HUES48 (cell line): ENCODE measurements at regions not wholly inside any gene's neighbourhood (a gene's known extent, or its start where the extent isn't known, plus 50 kb on each side); places are given as distances from the start of the nearest gene placed in this dataset.

Source experiments
- H3K27ac ChIP-seq: one replicate; pipeline ENCODE4 v1.7.0; 2013; ENCODE audit warnings: low read depth, low read length, inconsistent platforms
- H3K27me3 ChIP-seq: 2 replicates; pipeline ENCODE4 v1.6.1; 2013; ENCODE audit warnings: mild to moderate bottlenecking, low read length; ENCODE audit not compliant: control insufficient read depth, insufficient read depth
- H3K36me3 ChIP-seq: 2 replicates; pipeline ENCODE4 v1.6.1; 2013; ENCODE audit warnings: low read length; ENCODE audit not compliant: control insufficient read depth, insufficient read depth
- H3K4me1 ChIP-seq: 2 replicates; pipeline ENCODE4 v1.6.1; 2013; ENCODE audit warnings: mild to moderate bottlenecking, low read length; ENCODE audit not compliant: control insufficient read depth, insufficient read depth
- H3K4me3 ChIP-seq: 2 replicates; pipeline ENCODE4 v1.5.1; 2013; ENCODE audit warnings: mild to moderate bottlenecking, low read depth, low read length
- H3K9ac ChIP-seq: 2 replicates; pipeline ENCODE4 v1.6.1; 2013; ENCODE audit warnings: mild to moderate bottlenecking, low read depth, low read length, moderate library complexity
- H3K9me3 ChIP-seq: 2 replicates; pipeline ENCODE4 v1.6.1; 2013; ENCODE audit warnings: low read length; ENCODE audit not compliant: control insufficient read depth, insufficient read depth

GRCh38 chr2:161085149-161085548 is 75.1 kb upstream of the TANK start:
- Histone ChIP-seq H3K27ac (no peak overlapping the region), H3K9ac (no peak overlapping the region), H3K4me3 (no peak overlapping the region), H3K9me3 (no peaks in the 10 kb centered on the region), H3K4me1 (no peaks in the 10 kb centered on the region), H3K36me3 (no peaks in the 10 kb centered on the region), H3K27me3 (no peaks in the 10 kb centered on the region)

- no peak overlapping the region for H3K27ac ChIP-seq
- no peak overlapping the region for H3K4me3 ChIP-seq
- no peaks in the 10 kb centered on the region for H3K36me3 ChIP-seq
- H3K9ac ChIP-seq, result no peak overlapping the region
- H3K4me1 ChIP-seq, result no peaks in the 10 kb centered on the region
- no peaks in the 10 kb centered on the region for H3K27me3 ChIP-seq
- H3K9me3 ChIP-seq, result no peaks in the 10 kb centered on the region
Measured at GRCh38 chr2:161088658-161089350, 71.4 kb upstream of the TANK start.

- H3K27ac ChIP-seq, result no peak overlapping the region
- H3K27me3 ChIP-seq, result no peaks in the 10 kb centered on the region
- no peak overlapping the region for H3K4me3 ChIP-seq
- H3K36me3 ChIP-seq, result no peaks in the 10 kb centered on the region
- H3K4me1 ChIP-seq, result no peaks in the 10 kb centered on the region
- H3K9me3 ChIP-seq, result no peaks in the 10 kb centered on the region
- no peak overlapping the region for H3K9ac ChIP-seq
Measured at GRCh38 chr2:161090411-161090810, 69.8 kb upstream of the TANK start.

- Histone ChIP-seq H3K27me3 (no peaks in the 10 kb centered on the region), H3K4me3 (no peak overlapping the region), H3K36me3 (no peaks in the 10 kb centered on the region), H3K9me3 (no peaks in the 10 kb centered on the region), H3K4me1 (no peaks in the 10 kb centered on the region), H3K27ac (no peak overlapping the region), H3K9ac (no peak overlapping the region)
Measured at GRCh38 chr2:161095314-161095713, 64.9 kb upstream of the TANK start.

GRCh38 chr2:161096336-161096735 is 63.9 kb upstream of the TANK start:
- no peak overlapping the region for H3K4me3 ChIP-seq
- H3K9ac ChIP-seq, result no peak overlapping the region
- H3K27ac ChIP-seq, result no peak overlapping the region
- peaks cover 4% of the 10 kb centered on the region for H3K4me1 ChIP-seq
- H3K27me3 ChIP-seq, result no peaks in the 10 kb centered on the region
- no peaks in the 10 kb centered on the region for H3K9me3 ChIP-seq
- no peaks in the 10 kb centered on the region for H3K36me3 ChIP-seq

- Histone ChIP-seq H3K27ac (no peak overlapping the region), H3K27me3 (no peaks in the 10 kb centered on the region), H3K4me1 (peaks cover 8% of the 10 kb centered on the region), H3K36me3 (no peaks in the 10 kb centered on the region), H3K9ac (no peak overlapping the region), H3K9me3 (no peaks in the 10 kb centered on the region), H3K4me3 (no peak overlapping the region)
Measured at GRCh38 chr2:161097157-161097556, 63.1 kb upstream of the TANK start.

GRCh38 chr2:161100211-161100895 is 59.9 kb upstream of the TANK start:
- H3K36me3 ChIP-seq, result no peaks in the 10 kb centered on the region
- H3K4me3 ChIP-seq, result no peak overlapping the region
- peaks cover 8% of the 10 kb centered on the region for H3K4me1 ChIP-seq
- no peaks in the 10 kb centered on the region for H3K9me3 ChIP-seq
- no peak overlapping the region for H3K27ac ChIP-seq
- H3K27me3 ChIP-seq, result no peaks in the 10 kb centered on the region
- no peak overlapping the region for H3K9ac ChIP-seq

- Histone ChIP-seq H3K9ac (no peak overlapping the region), H3K9me3 (no peaks in the 10 kb centered on the region), H3K4me3 (no peak overlapping the region), H3K27ac (no peak overlapping the region), H3K4me1 (peaks cover 8% of the 10 kb centered on the region), H3K36me3 (no peaks in the 10 kb centered on the region), H3K27me3 (no peaks in the 10 kb centered on the region)
Measured at GRCh38 chr2:161101406-161101805, 58.8 kb upstream of the TANK start.

GRCh38 chr2:161102770-161103450 is 57.3 kb upstream of the TANK start:
- no peaks in the 10 kb centered on the region for H3K36me3 ChIP-seq
- H3K4me1 ChIP-seq, result peaks cover 8% of the 10 kb centered on the region
- H3K9me3 ChIP-seq, result no peaks in the 10 kb centered on the region
- H3K9ac ChIP-seq, result no peak overlapping the region
- H3K27me3 ChIP-seq, result no peaks in the 10 kb centered on the region
- H3K27ac ChIP-seq, result no peak overlapping the region
- H3K4me3 ChIP-seq, result no peak overlapping the region

- Histone ChIP-seq H3K4me1 (peaks cover 8% of the 10 kb centered on the region), H3K9ac (no peak overlapping the region), H3K9me3 (no peaks in the 10 kb centered on the region), H3K27me3 (no peaks in the 10 kb centered on the region), H3K27ac (no peak overlapping the region), H3K36me3 (no peaks in the 10 kb centered on the region), H3K4me3 (no peak overlapping the region)
Measured at GRCh38 chr2:161103451-161103831, 56.8 kb upstream of the TANK start.

GRCh38 chr2:161104054-161104553 is 56.1 kb upstream of the TANK start:
- Histone ChIP-seq H3K4me1 (peaks cover 8% of the 10 kb centered on the region), H3K27ac (no peak overlapping the region), H3K4me3 (no peak overlapping the region), H3K36me3 (no peaks in the 10 kb centered on the region), H3K27me3 (no peaks in the 10 kb centered on the region), H3K9ac (no peak overlapping the region), H3K9me3 (no peaks in the 10 kb centered on the region)
